ENCODE measurements at regions not wholly inside any gene's neighbourhood (a gene's known extent, or its start where the extent isn't known, plus 50 kb on each side); places are given as distances from the start of the nearest gene placed in this dataset.

DNA sequence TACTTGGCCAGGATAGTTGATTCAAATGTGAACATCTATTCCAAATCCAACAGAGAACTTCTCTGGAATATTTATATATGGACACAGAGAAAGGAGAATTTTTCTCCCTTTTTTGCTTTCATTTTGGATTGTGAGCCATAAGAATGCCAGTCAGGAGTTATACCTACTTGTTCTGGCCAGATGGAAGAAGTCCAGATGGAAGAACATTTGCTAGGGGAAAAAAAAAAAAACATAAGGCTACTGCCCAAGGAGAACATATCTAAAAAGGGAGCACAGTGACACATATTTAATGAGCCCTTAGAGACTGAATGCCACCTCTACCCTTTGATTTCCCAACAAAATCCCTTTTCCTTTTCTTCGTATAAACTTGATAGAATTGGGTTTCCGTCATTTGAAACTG lies 61.7 kb upstream of the PPP2R2B start:
- H3K4me1 Mint-ChIP-seq (ENCODE audit: unreplicated experiment): peaks cover 21% of the 10 kb centered on the region
- TF ChIP-seq, protein P1, sequence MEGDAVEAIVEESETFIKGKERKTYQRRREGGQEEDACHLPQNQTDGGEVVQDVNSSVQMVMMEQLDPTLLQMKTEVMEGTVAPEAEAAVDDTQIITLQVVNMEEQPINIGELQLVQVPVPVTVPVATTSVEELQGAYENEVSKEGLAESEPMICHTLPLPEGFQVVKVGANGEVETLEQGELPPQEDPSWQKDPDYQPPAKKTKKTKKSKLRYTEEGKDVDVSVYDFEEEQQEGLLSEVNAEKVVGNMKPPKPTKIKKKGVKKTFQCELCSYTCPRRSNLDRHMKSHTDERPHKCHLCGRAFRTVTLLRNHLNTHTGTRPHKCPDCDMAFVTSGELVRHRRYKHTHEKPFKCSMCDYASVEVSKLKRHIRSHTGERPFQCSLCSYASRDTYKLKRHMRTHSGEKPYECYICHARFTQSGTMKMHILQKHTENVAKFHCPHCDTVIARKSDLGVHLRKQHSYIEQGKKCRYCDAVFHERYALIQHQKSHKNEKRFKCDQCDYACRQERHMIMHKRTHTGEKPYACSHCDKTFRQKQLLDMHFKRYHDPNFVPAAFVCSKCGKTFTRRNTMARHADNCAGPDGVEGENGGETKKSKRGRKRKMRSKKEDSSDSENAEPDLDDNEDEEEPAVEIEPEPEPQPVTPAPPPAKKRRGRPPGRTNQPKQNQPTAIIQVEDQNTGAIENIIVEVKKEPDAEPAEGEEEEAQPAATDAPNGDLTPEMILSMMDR (conservative IDR thresholded peaks at IDR 0.05): no peak
- H3K9me3 Mint-ChIP-seq: no peaks in the 10 kb centered on the region

GRCh38 chr5:146944019-146944418 lies 65.5 kb upstream of the PPP2R2B start:
- H3K4me1 Mint-ChIP-seq (ENCODE audit: unreplicated experiment): peaks cover 30% of the 10 kb centered on the region
- H3K27ac Mint-ChIP-seq: no peak overlapping the region

More for the DNA sequence above, 61.7 kb upstream of the PPP2R2B start:
- H3K27ac Mint-ChIP-seq: no peak overlapping the region
- no peak for DNase-seq (ENCODE audit: extremely low spot score, unreplicated experiment)
- no peaks in the 10 kb centered on the region for H3K36me3 Mint-ChIP-seq
- H3K27me3 Mint-ChIP-seq: peaks cover 14% of the 10 kb centered on the region
- H3K4me3 Mint-ChIP-seq: no peak overlapping the region

DNA sequence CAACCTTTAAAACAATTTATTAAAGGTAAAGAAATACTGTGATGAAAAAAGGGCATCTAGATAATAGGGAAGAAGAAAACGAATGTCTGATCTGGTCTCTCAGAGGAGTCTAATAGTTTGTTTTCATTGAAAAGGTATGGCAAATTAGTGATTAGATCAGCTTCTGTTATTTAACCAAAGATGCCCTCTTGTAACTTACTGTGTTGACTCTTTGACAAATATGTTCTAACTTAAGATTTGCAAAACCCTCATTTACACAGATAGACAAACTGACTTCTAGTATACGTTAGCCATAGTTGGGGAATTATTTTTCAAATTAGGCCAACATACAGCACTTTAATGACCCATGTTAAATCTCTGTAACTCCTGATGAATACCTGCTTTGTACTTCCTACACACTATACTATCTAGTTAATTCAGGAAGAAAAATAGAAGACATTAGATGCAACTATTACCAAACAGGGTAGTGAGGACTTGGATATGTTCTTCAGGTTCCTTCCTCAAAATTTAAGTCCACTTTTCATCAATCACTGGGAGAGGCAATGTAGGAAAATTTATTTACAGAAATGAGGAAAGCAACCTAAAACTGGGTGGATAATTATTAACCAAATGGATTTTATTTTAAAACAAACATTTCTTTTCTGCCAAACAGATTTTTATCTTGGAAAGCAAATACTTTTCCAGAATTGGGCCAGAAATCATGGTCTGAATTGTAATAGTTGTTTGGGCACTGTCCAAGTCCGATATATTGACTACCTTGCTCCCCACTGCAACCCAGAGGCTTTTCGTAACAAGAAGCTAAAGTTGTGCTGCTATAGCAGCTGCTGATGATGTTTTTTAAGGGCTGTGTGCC lies 66.4 kb upstream of the PPP2R2B start:
- Mint-ChIP-seq H3K36me3 (no peaks in the 10 kb centered on the region), H3K4me3 (no peak overlapping the region), H3K27ac (no peak overlapping the region), H3K27me3 (peaks cover 21% of the 10 kb centered on the region), H3K9me3 (peaks cover 6% of the 10 kb centered on the region), H3K4me1 (ENCODE audit: unreplicated experiment) (peaks cover 30% of the 10 kb centered on the region)
- DNase-seq (ENCODE audit: extremely low spot score, unreplicated experiment): no peak
- TF ChIP-seq, protein P1 (conservative IDR thresholded peaks at IDR 0.05): no peak

More at GRCh38 chr5:146944019-146944418, 65.5 kb upstream of the PPP2R2B start:
- Mint-ChIP-seq H3K4me3 (no peak overlapping the region), H3K9me3 (peaks cover 6% of the 10 kb centered on the region), H3K36me3 (no peaks in the 10 kb centered on the region), H3K27me3 (peaks cover 22% of the 10 kb centered on the region)
- TF ChIP-seq, protein P1 (conservative IDR thresholded peaks at IDR 0.05): no peak
- no peak for DNase-seq (ENCODE audit: extremely low spot score, unreplicated experiment)

DNA sequence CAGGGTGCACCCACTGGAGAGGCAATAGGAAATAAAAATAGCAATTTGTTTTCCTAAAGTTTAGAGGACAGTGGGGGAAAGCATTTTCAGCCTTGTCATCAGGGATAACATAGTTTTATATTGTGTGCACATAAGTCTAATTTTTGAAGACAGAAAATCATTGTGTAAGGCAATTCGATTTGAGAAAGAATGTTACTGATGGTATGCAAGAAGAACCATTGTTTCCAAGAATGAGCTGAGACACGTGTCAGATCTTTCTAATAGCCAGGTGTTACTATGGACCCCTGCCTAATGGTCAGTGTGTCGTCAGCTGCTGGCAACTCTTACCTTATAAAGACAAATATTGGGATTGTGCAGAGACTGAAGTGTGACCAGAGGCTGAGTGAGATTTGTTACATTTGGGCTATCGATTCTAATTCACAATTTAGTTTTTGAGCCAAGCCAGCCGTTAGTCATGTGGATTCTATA lies 67.1 kb upstream of the PPP2R2B start:
- peaks cover 6% of the 10 kb centered on the region for H3K9me3 Mint-ChIP-seq
- no peak for DNase-seq (ENCODE audit: extremely low spot score, unreplicated experiment)
- no peak overlapping the region for H3K27ac Mint-ChIP-seq
- TF ChIP-seq, protein P1 (conservative IDR thresholded peaks at IDR 0.05): no peak
- H3K27me3 Mint-ChIP-seq: peaks cover 19% of the 10 kb centered on the region
- H3K4me3 Mint-ChIP-seq: no peak overlapping the region
- H3K4me1 Mint-ChIP-seq (ENCODE audit: unreplicated experiment): peaks cover 30% of the 10 kb centered on the region
- H3K36me3 Mint-ChIP-seq: no peaks in the 10 kb centered on the region

DNA sequence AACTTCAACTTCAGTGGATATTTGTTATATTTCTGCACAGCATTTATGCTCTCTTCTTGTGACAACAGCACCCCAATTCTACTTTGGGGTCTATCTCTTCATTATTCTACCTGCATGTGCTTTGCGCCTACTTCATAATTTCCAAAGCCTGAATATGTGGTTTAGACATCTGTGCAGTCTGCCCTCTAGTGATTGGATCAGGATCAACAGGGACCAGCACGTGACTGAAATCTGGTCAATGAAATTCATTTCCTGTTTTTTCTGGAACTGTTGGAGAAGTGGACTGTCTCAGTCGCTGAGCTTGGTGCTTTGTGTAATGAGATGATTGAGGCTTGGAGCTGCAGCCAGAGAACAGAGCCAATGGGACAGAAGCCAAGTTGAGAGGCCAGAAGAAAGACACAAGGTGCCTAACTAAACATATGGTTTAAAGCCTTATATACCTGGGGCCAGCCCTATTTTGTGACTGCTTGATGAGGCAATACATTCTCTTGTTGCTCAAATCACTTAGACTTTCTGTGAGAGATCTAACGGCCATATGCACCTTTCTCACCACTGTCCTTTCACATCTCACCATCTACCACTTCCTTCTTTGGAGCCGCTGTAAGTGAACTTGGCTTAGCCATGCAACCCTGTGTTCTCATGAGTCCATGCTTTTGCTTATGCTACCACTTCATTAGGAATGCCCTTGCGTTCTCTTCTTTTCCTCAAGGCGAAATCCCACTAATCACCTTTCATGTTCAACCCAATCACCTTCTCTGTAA lies 68.8 kb upstream of the PPP2R2B start:
- peaks cover 24% of the 10 kb centered on the region for H3K4me1 Mint-ChIP-seq (ENCODE audit: unreplicated experiment)
- no peak overlapping the region for H3K27ac Mint-ChIP-seq
- no peaks in the 10 kb centered on the region for H3K36me3 Mint-ChIP-seq
- peaks cover 19% of the 10 kb centered on the region for H3K27me3 Mint-ChIP-seq
- H3K4me3 Mint-ChIP-seq: no peak overlapping the region
- TF ChIP-seq, protein P1 (conservative IDR thresholded peaks at IDR 0.05): peak; percentile 68
- DNase-seq (ENCODE audit: extremely low spot score, unreplicated experiment): no peak
- H3K9me3 Mint-ChIP-seq: peaks cover 6% of the 10 kb centered on the region

Data from type B pancreatic cell (in vitro differentiated cells).